ENCODE measurements at regions not wholly inside any gene's neighbourhood (a gene's known extent, or its start where the extent isn't known, plus 50 kb on each side); places are given as distances from the start of the nearest gene placed in this dataset.
"Not testable (repeated sequence)": the region's sequence is repeated elsewhere in the genome, so short reads cannot be mapped to it uniquely, and the experiment has no call there.

DNA sequence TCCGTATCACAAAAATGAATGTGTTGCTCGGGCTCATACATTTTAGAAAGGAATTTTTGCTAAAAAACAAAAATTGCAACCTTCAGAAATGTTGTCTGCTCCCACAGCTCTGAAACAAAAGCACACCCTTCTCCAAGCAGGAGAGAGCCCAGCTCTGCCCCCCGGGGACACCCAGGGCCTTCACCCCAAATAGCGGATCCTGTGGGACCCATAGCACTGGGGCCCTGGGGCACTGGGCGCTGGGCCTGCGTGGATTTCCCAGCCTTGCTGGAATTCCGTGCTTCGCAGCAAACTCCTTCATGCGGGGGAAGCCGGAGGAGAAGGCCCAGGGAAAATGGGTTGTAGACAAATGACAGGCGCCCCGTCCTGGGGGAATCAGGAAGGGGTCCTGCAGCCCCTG, 50.5 kb upstream of the SFSWAP start:
- DNase-seq (ENCODE audit: low read depth), result not testable (repeated sequence)

Data from stimulated activated CD8-positive, alpha-beta memory T cell treated with anti-CD3 and anti-CD28 coated beads, Interleukin-12 subunit alpha, Interleukin-12 subunit beta, amount 100 ng/mL, for 4 hours (primary cell).